Stimulated activated CD8-positive, alpha-beta memory T cell treated with anti-CD3 and anti-CD28 coated beads, Interleukin-7, amount 100 ng/mL, for 1 hour (primary cell): ENCODE measurements at regions not wholly inside any gene's neighbourhood (a gene's known extent, or its start where the extent isn't known, plus 50 kb on each side); places are given as distances from the start of the nearest gene placed in this dataset.

Experiments
- DNase-seq, 2 donors: peaks; one replicate each; pipeline ENCODE4 v3.0.0-alpha.2; 2020; ENCODE audit warnings: low read depth in 2 of 2

DNA sequence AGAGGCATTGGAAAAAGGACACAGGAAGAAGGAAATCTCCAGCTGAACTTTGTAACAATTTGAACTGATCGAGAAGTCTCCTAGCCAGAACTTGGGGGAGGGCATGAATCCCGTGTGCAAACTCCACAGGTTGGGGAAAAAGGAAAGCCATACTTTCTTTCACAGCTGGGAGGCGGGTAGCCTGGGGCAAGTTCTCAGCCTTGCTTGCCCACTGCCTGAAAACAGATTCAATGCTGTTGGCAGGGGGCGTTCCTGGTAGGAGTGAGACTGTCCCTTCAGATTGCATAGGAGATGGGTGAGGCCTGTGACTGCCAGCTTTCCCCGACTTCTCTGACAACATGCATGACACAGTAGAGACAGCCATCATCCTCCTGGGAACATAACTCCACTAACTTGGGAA, 289.1 kb upstream of the PHF14 start:
- DNase-seq: no peak

DNA sequence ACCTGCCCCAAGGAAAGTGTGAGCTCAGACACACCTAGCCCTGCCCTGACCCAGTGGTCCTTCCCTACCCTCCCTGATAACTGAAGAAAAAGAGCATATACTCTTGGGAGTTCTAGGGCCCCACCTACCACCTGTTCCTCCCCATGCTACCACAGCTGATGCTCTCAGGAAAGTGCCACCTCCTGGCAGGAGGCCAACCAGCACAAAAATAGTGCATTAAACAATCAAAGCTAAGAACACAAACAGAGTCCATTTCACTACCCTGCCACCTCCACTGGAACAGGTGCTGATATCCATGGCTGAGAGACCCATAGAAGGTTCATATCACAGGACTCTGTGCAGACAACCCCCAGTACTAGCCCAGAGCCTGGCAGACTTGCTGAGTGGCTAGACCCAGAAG, 288.6 kb upstream of the PHF14 start:
- no peak for DNase-seq

DNA sequence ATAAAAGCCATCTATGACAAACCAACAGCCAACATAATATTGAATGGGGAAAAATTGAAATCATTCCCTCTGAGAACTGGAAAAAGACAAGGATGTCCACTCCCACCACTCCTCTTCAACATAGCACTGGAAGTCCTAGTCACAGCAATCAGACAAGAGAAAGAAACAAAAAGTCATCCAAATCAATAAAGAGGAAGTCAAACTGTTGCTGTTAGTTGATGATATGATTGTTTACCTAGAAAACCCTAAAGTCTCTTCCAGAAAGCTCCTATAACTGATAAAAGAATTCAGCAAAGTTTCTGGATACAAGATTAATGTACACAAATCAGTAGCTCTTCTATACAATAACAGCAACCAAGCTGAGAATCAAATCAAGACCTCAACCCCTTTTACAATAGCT, 285.1 kb upstream of the PHF14 start:
- no peak for DNase-seq

DNA sequence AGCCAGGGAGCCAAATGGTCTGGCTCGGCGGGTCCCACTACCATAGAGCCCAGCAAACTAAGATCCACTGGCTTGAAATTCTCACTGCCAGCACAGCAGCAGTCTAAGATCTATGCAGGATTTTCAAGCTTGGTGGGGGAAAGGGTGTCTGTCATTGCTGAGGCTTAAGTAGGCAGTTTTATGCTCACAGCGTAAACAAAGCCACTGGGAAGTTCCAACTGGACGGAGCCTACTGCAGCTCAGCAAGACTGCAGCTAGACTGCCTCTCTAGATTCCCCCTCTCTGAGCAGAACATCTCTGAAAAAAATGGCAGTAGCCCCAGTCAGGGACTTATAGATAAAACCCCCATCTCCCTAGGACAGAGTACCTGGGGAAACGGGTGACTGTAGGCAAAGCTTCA, 277.6 kb upstream of the PHF14 start:
- no peak for DNase-seq

DNA sequence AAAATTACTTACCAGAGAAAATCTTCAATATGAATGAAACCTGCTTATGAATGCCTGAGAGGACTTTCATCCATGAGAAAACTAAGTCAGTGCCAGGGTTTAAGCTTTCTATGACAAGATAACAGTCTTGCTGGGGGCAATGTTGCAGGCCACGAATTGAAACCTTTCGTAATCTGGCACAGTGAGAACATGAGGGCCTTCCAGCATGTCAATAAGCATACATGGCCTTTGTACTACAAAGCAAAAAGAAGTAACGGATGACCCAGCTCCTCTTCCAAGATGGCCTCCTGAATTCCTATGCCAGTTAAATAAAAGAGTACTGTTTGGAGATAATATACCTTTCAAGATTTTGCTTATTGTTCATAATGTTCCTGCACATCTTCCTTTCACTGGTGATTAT, 270.6 kb upstream of the PHF14 start:
- DNase-seq: no peak

DNA sequence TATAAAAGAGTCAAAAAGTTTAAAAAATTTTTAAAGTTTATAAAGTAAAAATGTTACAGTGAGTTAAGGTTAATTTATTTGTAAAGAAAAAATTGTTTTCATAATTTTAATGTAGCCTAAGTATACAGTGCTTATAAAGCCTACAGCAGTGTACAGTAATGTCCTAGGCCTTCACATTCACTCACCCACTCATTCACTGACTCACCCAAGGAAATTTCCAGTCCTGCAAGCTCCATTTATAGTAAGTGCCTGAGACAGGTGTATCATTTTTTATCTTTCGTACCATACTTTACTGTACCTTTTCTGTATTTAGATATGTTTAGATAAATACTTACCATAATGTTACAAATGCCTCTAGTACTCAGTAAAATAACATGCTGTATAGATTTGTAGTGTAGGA, 269.7 kb upstream of the PHF14 start:
- DNase-seq: no peak

DNA sequence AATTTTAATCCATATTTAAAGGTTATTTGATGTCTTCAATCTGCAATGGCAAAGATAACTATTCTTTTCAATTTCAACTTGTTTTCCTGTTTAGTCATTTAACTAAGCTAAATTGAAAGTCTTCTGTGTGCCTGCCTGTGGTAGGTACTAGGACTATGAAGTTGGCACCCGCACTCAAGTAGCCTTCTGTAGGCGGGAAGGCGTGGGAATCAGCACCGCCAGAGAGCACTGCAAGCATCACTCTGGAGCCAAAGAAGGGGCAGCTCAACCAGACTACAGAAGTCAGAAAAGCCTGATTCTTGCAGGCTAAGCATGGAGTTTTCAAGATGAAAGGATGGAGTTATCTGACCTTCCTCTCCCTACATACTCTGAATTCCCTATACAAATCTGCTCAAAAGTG, 269.0 kb upstream of the PHF14 start:
- DNase-seq: no peak

DNA sequence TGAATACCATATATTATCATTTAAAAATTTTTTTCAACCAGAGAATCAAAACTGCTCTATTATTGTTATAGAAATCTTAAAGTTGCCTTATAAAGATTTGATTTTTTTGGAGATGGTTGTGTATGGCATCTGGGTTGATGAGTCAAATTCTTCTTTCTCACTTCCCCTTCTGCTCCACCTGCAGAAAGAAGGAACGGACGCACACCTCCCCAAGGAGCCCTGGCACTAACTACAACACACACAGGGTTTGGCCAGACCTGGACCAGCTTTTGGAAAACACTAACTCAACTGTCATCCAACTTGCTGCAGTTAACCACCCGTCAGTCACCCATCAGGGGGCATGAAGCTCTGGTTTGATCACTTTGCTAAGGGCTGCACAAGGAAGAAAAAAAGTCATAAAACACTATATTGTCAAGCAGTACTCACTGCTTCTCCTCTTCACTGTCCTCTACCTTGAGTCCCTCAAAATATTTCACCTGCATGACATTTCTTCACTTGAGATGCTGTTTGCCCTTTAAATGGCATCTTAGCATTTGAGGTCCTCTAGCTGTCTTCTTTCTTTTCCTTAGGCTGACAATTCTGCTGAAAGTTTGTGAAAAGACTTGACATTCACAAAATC, 266.7 kb upstream of the PHF14 start:
- DNase-seq: no peak

DNA sequence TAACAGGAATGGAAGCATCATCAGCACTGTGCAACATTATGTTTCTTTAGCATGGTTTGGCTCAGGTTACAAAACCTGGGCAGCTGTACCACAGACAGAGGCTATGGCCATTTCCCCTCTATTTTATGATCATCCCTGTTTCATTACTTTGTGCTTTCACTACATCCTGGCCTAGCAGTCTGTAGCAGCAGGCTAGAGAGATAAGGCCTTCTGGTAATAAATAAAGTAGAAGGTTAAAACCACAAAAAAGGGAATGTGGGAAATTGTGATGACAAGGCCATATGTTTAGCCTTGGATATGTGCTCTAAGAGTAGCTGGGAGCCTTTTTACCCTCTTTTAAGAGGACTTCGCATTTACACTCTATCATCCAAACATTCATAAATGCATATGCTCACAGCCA, 266.2 kb upstream of the PHF14 start:
- DNase-seq: no peak

DNA sequence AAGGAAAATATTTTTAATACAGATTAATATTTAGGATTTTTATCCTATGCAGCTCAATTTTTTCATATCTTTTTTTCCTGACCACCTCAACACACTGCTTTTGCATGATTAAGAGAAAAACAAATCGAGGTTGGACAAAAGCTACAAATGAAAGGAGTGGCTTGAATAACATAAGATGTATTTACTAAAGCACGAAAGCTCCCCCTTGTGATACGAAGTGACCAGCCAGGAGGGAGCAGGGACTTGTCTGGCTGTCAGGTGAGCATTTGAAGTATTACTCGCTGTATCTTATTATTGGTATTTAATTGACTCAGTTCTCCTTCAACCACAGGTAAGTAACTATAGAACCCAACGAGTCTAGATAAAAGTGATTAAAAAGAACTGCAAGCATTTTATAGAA, 265.2 kb upstream of the PHF14 start:
- DNase-seq: no peak

DNA sequence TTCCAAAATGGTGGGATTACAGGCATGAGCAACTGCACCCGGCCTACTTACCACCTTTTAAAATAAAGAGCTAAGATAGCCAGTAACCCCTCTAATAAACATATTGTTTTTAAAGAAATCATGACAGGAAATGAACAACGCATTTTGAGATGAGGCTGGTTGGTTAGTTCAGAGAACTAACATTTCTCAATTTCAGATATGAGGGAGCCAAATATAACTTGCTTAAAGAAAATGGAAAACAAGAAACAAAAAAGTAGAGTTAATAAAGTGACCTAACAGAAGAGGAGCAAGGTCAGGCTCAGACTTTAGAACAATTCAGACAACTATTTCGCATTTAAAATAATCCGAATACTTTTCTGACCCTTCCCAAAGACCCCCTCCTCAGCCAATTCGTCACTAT, 254.9 kb upstream of the PHF14 start:
- DNase-seq: no peak

DNA sequence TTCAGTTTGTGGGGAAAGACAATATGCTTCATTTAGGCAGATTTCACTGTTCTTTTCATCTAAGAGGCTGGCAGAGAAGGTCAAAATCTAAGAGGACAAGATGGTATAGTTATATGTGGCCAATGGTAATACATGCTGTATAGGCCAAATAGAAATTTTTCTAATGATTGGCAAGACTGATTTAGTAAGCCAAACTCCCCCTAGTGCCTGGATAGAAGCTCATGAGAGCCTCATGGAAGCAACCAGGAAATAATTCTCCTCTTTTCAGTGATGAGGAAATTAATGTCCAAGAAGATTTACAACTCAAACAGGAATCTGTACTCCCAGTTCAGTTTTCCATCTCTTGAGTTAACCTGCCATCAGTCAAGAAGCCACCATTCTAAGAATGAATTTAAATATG, 253.6 kb upstream of the PHF14 start:
- no peak for DNase-seq

DNA sequence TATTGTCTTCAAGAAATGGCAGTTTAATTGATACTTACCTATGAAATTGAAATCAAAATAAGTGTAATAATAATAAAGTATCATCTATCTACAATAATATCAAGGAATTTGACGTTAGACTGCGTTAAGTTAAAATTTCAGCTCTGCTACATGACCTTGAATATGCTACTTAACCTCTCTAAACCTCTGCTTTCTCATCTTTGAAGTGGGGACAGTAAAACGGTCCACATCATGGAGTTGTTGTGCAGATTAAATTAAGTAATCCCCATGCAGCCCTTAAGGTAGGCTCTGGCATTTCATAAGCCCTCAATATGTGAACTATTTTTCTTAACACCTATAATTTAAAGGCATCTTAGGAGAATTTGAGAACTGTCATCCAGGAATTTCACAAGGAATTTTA, 252.4 kb upstream of the PHF14 start:
- no peak for DNase-seq

DNA sequence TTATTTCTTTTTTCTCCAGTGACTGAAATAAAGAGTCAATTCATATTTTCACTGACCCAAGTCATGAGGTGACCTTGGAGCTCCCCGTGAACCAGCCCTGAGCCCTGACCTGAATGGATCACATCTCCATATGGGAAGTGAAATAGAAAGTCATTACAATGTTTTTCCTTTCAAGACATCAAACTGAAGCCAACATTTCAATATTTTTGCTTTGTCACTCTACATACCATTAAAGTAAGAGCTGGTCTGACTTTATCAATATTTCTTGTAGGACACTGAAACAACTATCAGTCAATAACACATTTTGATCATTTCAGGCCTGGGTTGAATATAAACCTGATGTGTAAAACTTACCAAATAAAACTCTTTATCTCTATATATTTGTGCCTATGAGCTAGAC, 249.8 kb upstream of the PHF14 start:
- DNase-seq: no peak

DNA sequence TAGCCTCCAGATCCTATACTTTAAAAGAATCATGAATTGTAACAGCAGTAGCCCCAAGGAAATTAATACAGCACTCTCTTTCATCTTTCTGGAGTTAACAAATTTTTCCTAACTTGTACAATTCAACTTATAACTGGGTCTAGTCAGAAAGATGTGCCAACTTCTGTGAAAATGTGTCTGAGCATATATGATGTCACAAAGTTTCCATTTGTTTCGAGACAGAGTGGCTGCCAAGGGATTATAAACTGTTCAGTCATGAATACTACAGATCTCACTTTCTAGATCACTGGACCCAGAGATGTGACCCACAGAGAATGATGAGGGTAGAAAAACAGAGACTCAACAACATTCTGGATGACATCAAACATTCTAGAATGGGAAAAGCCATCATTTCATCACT, 249.2 kb upstream of the PHF14 start:
- no peak for DNase-seq

DNA sequence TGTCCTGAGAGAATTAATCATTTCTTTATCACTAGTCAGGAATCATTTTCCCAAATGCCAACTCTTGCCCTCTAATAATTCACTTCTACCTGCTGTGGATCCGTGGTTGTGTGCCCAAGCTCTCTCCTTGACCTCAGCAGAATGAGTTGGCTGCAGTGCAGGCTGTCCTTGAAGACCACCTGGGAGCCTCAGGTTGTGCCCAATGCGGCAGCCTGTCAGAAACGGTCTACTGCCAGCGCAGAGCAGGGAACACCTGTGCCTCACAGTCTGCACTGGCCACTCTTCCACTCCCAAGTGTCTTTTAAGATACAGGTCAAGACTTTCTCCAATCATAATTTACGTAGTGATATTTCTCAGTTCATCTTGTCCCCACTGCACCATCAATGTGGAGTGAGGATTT, 246.0 kb upstream of the PHF14 start:
- no peak for DNase-seq

DNA sequence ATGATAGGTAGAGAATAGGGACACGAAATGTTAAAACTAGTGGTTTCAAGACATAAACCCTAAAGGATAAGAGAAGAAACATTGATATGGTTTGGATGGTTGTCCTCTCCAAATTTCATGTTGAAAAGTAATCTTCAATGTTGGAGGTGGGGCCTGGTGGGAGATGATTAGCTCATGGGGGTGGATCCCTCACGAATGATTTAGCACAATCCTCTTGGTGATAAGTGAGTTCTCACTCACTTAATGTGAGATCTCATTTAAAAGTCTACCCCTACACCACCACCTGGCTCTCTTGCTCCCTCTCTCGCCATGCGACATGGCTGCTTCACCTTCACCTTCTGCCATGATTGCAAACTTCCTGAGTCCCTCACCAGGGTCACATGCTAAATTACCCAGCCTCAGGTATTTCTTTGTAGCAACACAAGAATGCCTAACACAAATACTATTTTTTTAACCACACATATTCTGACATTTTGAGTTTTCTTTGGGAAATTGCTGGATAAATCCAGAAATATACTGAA, 242.4 kb upstream of the PHF14 start:
- DNase-seq: no peak

DNA sequence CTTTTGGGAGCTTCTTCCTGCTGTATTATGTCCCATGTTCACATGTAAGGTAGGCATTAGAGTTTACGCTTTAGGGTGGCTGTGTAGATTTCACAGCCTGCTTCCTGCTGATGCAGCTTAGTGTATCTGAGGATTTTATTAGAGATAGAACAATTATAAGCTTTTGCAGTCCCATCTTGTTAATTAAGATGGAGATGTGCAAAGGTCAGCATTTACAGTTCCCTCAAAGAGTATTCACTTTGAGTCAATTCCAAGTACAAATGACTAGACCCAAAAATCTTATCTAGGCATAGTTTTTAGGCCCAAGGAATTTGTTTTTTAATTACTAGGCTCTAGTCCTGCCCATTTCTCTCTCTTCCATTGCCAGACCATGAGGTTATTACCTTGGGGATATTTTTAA, 239.9 kb upstream of the PHF14 start:
- no peak for DNase-seq

DNA sequence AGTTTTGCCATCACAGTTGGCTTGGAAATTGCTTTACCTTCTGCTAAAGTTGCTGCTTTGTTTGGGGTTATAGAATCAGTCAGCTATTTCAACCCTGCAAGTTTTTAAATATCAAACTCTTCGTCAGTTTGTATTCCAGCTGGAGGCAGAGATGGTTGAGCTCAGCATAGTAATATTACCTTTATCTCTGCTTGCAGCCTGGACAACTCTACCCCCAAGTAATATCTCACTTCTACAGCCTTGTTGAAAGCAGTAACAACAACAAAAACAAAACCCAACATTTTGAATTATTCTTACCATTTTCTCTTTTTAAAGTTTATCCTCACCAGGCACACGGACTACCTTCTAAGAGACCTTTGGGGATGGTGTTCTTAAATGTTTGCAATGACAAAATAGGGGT, 239.1 kb upstream of the PHF14 start:
- no peak for DNase-seq

DNA sequence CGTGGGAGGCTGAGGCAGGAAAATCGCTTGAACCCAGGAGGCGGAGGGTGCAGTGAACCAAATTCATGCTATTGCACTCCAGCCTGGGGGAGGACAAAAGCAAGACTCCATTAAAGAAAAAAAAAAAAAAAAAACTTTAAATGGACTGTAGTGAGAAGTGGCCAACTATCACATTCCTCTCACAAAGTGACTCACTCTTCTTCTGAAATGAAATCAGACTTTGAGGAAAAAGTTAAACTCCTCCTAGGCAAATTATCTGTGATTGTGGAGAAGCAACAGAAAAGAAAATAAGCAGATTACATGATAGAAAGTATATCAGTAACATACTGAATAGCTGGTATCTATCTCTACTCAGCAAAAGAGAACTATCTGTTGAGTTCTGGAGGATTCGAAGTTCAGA, 234.3 kb upstream of the PHF14 start:
- no peak for DNase-seq

DNA sequence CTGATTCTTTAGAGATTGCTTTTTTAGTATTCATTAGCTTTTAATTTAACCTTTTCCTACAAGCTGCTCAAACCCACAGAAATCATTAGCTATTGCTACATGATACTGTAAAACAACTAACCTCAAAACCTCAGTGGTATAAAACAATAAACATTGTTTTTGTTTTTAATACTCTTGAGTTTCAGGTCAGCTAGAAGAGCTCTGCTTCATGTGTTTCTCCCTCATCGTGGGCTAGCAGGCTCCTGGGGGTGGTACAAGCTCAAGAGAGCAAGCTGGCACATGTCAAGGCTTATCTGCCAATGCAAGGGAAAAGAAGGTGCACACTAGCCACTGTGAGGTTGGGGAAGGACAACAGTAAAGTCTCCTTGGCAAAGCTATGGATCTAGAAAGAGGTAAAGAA, 232.9 kb upstream of the PHF14 start:
- no peak for DNase-seq

DNA sequence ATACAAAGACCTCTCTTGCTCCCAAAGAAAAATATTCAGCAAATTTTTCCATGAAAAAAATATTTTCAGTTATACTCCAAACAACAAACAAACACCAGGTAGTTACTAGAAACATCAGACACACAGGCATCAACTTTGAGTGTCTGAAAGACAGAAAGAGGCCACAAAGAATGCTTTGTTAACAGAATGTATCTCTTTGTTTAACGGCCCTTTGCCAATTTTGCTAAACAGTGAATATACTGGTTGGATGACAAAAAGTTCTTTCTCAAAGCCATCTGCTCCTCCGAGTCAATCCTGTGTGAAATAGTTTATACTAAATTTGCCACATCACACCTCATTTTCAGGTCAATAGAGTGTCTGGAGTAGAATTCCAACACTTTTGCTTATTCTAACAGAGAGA, 216.7 kb upstream of the PHF14 start:
- no peak for DNase-seq

DNA sequence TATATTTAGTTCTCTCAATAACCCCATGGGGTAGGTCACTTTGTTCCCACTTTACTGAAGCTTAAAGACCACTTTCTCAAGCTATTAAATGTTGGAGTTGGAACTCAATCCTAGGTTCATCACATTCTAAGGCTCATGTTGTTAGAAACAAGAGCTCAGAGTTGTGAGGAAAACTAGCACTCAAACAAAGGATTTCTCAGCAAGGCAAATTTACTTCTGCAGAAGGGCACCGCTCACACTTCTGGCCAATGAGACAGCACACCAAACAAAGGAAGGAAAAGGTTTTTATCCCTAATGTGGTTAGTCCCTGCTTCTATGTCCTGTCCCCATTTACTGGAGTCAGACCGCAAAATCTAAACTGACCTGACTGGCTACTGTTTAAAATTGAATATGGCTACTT, 214.6 kb upstream of the PHF14 start:
- no peak for DNase-seq

DNA sequence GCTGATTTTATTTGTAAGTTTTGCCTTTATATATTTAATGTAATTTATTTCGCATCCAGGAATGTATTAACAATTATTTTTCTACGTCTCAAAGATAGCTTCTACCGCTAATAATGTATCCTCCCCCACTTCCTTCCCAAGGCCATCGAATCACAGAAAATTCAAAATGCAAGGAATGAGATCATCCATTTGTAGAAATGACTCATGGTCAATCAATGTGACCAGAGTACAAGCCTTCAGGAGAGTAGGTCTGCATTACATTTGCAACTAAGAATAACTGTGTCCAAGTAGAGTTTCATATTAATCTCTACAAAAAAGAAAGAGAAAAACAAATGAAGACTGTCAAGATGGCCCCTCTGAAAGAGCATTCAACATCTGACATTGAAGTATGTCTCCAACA, 205.9 kb upstream of the PHF14 start:
- DNase-seq: no peak

DNA sequence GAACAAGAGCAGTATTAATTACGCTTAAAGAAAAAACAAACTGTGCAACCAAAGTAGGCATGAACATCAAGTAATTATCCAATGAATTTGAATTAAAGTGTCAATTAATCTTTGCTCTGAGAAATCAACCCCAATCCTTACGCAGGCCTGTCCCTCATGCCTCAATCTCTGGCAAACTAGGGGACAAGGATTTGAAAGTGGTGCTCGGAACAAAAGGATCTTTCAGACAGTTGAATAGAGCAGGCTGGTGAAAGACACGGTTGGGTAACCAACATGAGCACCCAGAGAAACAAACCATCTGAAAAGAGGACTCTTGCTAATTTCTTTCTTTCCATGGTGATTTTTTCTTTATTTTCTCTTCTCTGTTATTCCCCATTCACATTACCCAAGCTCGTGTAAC, 203.5 kb upstream of the PHF14 start:
- DNase-seq: no peak
